ENCODE measurements at regions not wholly inside any gene's neighbourhood (a gene's known extent, or its start where the extent isn't known, plus 50 kb on each side); places are given as distances from the start of the nearest gene placed in this dataset.

GRCh38 chr7:95688931-95689495, 83.3 kb upstream of the DYNC1I1 start:
- Histone ChIP-seq H3K4me3 (no peak overlapping the region), H3K36me3 (no peaks in the 10 kb centered on the region), H3K27me3 (no peaks in the 10 kb centered on the region), H3K27ac (no peak overlapping the region), H3K4me2 (no peak overlapping the region), H4K20me1 (no peaks in the 10 kb centered on the region), H3K9ac (no peak overlapping the region), H3K9me3 (no peaks in the 10 kb centered on the region), H3K4me1 (0 out of 2 replicates have a peak, but pooled peaks cover 4% of the 10 kb centered on the region)
- TF ChIP-seq Cebpa-rat (IDR thresholded peaks at IDR 0.05), result no peak

- H4K20me1 ChIP-seq, result no peaks in the 10 kb centered on the region
- H3K4me2 ChIP-seq, result no peak overlapping the region
Observed at GRCh38 chr7:95687759-95688343, 84.5 kb upstream of the DYNC1I1 start.

GRCh38 chr7:95686109-95686508, 86.2 kb upstream of the DYNC1I1 start:
- no peak overlapping the region for H3K9ac ChIP-seq
- H3K27me3 ChIP-seq, result no peaks in the 10 kb centered on the region
- H3K27ac ChIP-seq, result no peak overlapping the region
- H3K4me1 ChIP-seq, result 0 out of 2 replicates have a peak, but pooled peaks cover 4% of the 10 kb centered on the region
- no peak overlapping the region for H3K4me2 ChIP-seq
- H3K9me3 ChIP-seq, result no peaks in the 10 kb centered on the region
- no peak for TF ChIP-seq Cebpa-rat (IDR thresholded peaks at IDR 0.05)
- no peaks in the 10 kb centered on the region for H4K20me1 ChIP-seq
- H3K36me3 ChIP-seq, result no peaks in the 10 kb centered on the region
- no peak overlapping the region for H3K4me3 ChIP-seq

More at GRCh38 chr7:95687759-95688343, 84.5 kb upstream of the DYNC1I1 start:
- no peak overlapping the region for H3K27ac ChIP-seq
- TF ChIP-seq Cebpa-rat (IDR thresholded peaks at IDR 0.05), result no peak
- no peaks in the 10 kb centered on the region for H3K27me3 ChIP-seq
- H3K9ac ChIP-seq, result no peak overlapping the region
- no peaks in the 10 kb centered on the region for H3K9me3 ChIP-seq
- no peak overlapping the region for H3K4me3 ChIP-seq
- H3K36me3 ChIP-seq, result no peaks in the 10 kb centered on the region
- 0 out of 2 replicates have a peak, but pooled peaks cover 4% of the 10 kb centered on the region for H3K4me1 ChIP-seq

GRCh38 chr7:95684505-95684904, 87.8 kb upstream of the DYNC1I1 start:
- 0 out of 2 replicates have a peak, but pooled peaks cover 4% of the 10 kb centered on the region for H3K4me1 ChIP-seq
- H3K4me3 ChIP-seq, result no peak overlapping the region
- no peaks in the 10 kb centered on the region for H3K9me3 ChIP-seq
- no peaks in the 10 kb centered on the region for H4K20me1 ChIP-seq
- H3K36me3 ChIP-seq, result no peaks in the 10 kb centered on the region
- H3K4me2 ChIP-seq, result no peak overlapping the region
- H3K27me3 ChIP-seq, result no peaks in the 10 kb centered on the region
- TF ChIP-seq Cebpa-rat (IDR thresholded peaks at IDR 0.05), result no peak
- no peak overlapping the region for H3K9ac ChIP-seq
- no peak overlapping the region for H3K27ac ChIP-seq

- Histone ChIP-seq H3K9ac (no peak overlapping the region), H3K4me3 (no peak overlapping the region), H3K27ac (no peak overlapping the region), H3K27me3 (no peaks in the 10 kb centered on the region), H3K9me3 (no peaks in the 10 kb centered on the region), H4K20me1 (no peaks in the 10 kb centered on the region), H3K4me1 (0 out of 2 replicates have a peak, but pooled peaks cover 4% of the 10 kb centered on the region), H3K4me2 (no peak overlapping the region), H3K36me3 (no peaks in the 10 kb centered on the region)
- TF ChIP-seq Cebpa-rat (IDR thresholded peaks at IDR 0.05), result no peak
Observed at GRCh38 chr7:95684037-95684436, 87.7 kb upstream of the PDK4 start.

- H3K4me2 ChIP-seq, result no peak overlapping the region
- H3K27me3 ChIP-seq, result no peaks in the 10 kb centered on the region
- H3K4me1 ChIP-seq, result 0 out of 2 replicates have a peak, but pooled peaks cover 4% of the 10 kb centered on the region
Observed at GRCh38 chr7:95682913-95683312, 86.6 kb upstream of the PDK4 start.

GRCh38 chr7:95676691-95677090, 80.4 kb upstream of the PDK4 start:
- Histone ChIP-seq H3K36me3 (no peaks in the 10 kb centered on the region), H3K4me1 (no peaks in the 10 kb centered on the region), H3K27ac (no peak overlapping the region), H3K9me3 (no peaks in the 10 kb centered on the region), H3K4me3 (no peak overlapping the region), H3K4me2 (no peak overlapping the region), H3K9ac (no peak overlapping the region), H3K27me3 (no peaks in the 10 kb centered on the region), H4K20me1 (no peaks in the 10 kb centered on the region)
- no peak for TF ChIP-seq Cebpa-rat (IDR thresholded peaks at IDR 0.05)

More at GRCh38 chr7:95682913-95683312, 86.6 kb upstream of the PDK4 start:
- H3K4me3 ChIP-seq, result no peak overlapping the region
- H4K20me1 ChIP-seq, result no peaks in the 10 kb centered on the region
- no peak overlapping the region for H3K9ac ChIP-seq
- no peaks in the 10 kb centered on the region for H3K36me3 ChIP-seq
- H3K9me3 ChIP-seq, result no peaks in the 10 kb centered on the region
- H3K27ac ChIP-seq, result no peak overlapping the region
- TF ChIP-seq Cebpa-rat (IDR thresholded peaks at IDR 0.05), result no peak

GRCh38 chr7:95675632-95676031, 79.3 kb upstream of the PDK4 start:
- Histone ChIP-seq H3K36me3 (no peaks in the 10 kb centered on the region), H3K4me3 (no peak overlapping the region), H3K9ac (no peak overlapping the region), H3K27ac (no peak overlapping the region), H3K9me3 (no peaks in the 10 kb centered on the region), H3K27me3 (no peaks in the 10 kb centered on the region), H3K4me1 (no peaks in the 10 kb centered on the region), H4K20me1 (no peaks in the 10 kb centered on the region), H3K4me2 (no peak overlapping the region)
- no peak for TF ChIP-seq Cebpa-rat (IDR thresholded peaks at IDR 0.05)

GRCh38 chr7:95675016-95675415, 78.7 kb upstream of the PDK4 start:
- TF ChIP-seq Cebpa-rat (IDR thresholded peaks at IDR 0.05), result no peak
- Histone ChIP-seq H3K9ac (no peak overlapping the region), H3K27me3 (no peaks in the 10 kb centered on the region), H3K4me2 (no peak overlapping the region), H3K9me3 (no peaks in the 10 kb centered on the region), H3K36me3 (no peaks in the 10 kb centered on the region), H3K4me3 (no peak overlapping the region), H3K4me1 (no peaks in the 10 kb centered on the region), H3K27ac (no peak overlapping the region), H4K20me1 (no peaks in the 10 kb centered on the region)

GRCh38 chr7:95674101-95674500, 77.8 kb upstream of the PDK4 start:
- no peak overlapping the region for H3K4me3 ChIP-seq
- H3K4me1 ChIP-seq, result no peaks in the 10 kb centered on the region
- H3K4me2 ChIP-seq, result no peak overlapping the region
- no peaks in the 10 kb centered on the region for H3K27me3 ChIP-seq
- TF ChIP-seq Cebpa-rat (IDR thresholded peaks at IDR 0.05), result no peak
- no peaks in the 10 kb centered on the region for H4K20me1 ChIP-seq
- H3K27ac ChIP-seq, result no peak overlapping the region
- no peak overlapping the region for H3K9ac ChIP-seq
- no peaks in the 10 kb centered on the region for H3K36me3 ChIP-seq
- no peaks in the 10 kb centered on the region for H3K9me3 ChIP-seq

Data from BLaER1 (cell line).